BLaER1 treated with 17β-estradiol and CSF1 and Interleukin-3, amounts not matched to agents 10 nM and 100 nM (cell line): ENCODE measurements at regions not wholly inside any gene's neighbourhood (a gene's known extent, or its start where the extent isn't known, plus 50 kb on each side); places are given as distances from the start of the nearest gene placed in this dataset.

Experiments
- H3K27ac ChIP-seq, 11 experiments: shearing (Covaris generic); formaldehyde crosslinking; 2 replicates each; pipeline ENCODE4 v1.8.1; 2022
- H3K27me3 ChIP-seq, 11 experiments: shearing (Covaris generic); formaldehyde crosslinking; 2 replicates each; pipeline ENCODE4 v1.8.1; 2022
- H3K36me3 ChIP-seq, 11 experiments: shearing (Covaris generic); formaldehyde crosslinking; 2 replicates each; pipeline ENCODE4 v1.8.1; 2022
- H3K4me1 ChIP-seq, 10 experiments: shearing (Covaris generic); formaldehyde crosslinking; 2 replicates each; pipeline ENCODE4 v1.8.1; 2022
- H3K4me2 ChIP-seq, 11 experiments: shearing (Covaris generic); formaldehyde crosslinking; 2 replicates each; pipeline ENCODE4 v1.8.1; 2022
- H3K4me3 ChIP-seq, 10 experiments: shearing (Covaris generic); formaldehyde crosslinking; 2 replicates each; pipeline ENCODE4 v1.8.1; 2022
- H3K9ac ChIP-seq, 11 experiments: shearing (Covaris generic); formaldehyde crosslinking; 2 replicates each; pipeline ENCODE4 v1.8.1; 2022
- H3K9me3 ChIP-seq, 11 experiments: shearing (Covaris generic); formaldehyde crosslinking; replicated peaks in 1 of 11; 2 replicates each; pipeline ENCODE4 v1.8.1; 2022
- H4K20me1 ChIP-seq, 11 experiments: shearing (Covaris generic); formaldehyde crosslinking; 2 replicates each; pipeline ENCODE4 v1.8.1; 2022
- Cebpa-rat ChIP-seq, 11 experiments: shearing (Covaris generic); IDR thresholded peaks; 2 replicates each; pipeline ENCODE4 v1.8.1; 2022

GRCh38 chrX:45601052-45601451 lies 400.4 kb upstream of the DIPK2B start:
- no peak overlapping the region for H3K4me2 ChIP-seq
- no peak overlapping the region for H3K4me3 ChIP-seq
- H4K20me1 ChIP-seq, result no peaks in the 10 kb centered on the region
- no peaks in the 10 kb centered on the region for H3K27me3 ChIP-seq
- no peak overlapping the region for H3K9ac ChIP-seq
- H3K9me3 ChIP-seq, result peaks cover 10 to 14% (median 12%) of the 10 kb centered on the region in 11 experiments; a peak in 17 of 22 replicates
- H3K4me1 ChIP-seq, result no peaks in the 10 kb centered on the region
- no peak overlapping the region for H3K27ac ChIP-seq
- H3K36me3 ChIP-seq, result no peaks in the 10 kb centered on the region
- TF ChIP-seq Cebpa-rat (IDR thresholded peaks at IDR 0.05), result no peak

- Histone ChIP-seq H3K4me3 (no peak overlapping the region), H3K9ac (no peak overlapping the region), H3K36me3 (no peaks in the 10 kb centered on the region), H3K4me1 (no peaks in the 10 kb centered on the region), H3K9me3 (no peaks in the 10 kb centered on the region), H3K27me3 (no peaks in the 10 kb centered on the region), H3K4me2 (no peak overlapping the region), H4K20me1 (no peaks in the 10 kb centered on the region), H3K27ac (no peak overlapping the region)
- no peak for TF ChIP-seq Cebpa-rat (IDR thresholded peaks at IDR 0.05)
Measured at GRCh38 chrX:45598861-45599260, 398.2 kb upstream of the DIPK2B start.

GRCh38 chrX:45596188-45596808 lies 395.6 kb upstream of the DIPK2B start:
- H3K4me3 ChIP-seq, result no peak overlapping the region
- no peaks in the 10 kb centered on the region for H3K27me3 ChIP-seq

GRCh38 chrX:45592101-45592500 lies 391.4 kb upstream of the DIPK2B start:
- H3K4me3 ChIP-seq, result no peak overlapping the region

More at GRCh38 chrX:45596188-45596808, 395.6 kb upstream of the DIPK2B start:
- Histone ChIP-seq H3K27ac (no peak overlapping the region), H3K4me1 (no peaks in the 10 kb centered on the region), H3K9ac (no peak overlapping the region), H3K36me3 (no peaks in the 10 kb centered on the region), H4K20me1 (no peaks in the 10 kb centered on the region), H3K9me3 (no peaks in the 10 kb centered on the region), H3K4me2 (no peak overlapping the region)
- TF ChIP-seq Cebpa-rat (IDR thresholded peaks at IDR 0.05), result no peak

GRCh38 chrX:45591650-45592049 lies 391.0 kb upstream of the DIPK2B start:
- TF ChIP-seq Cebpa-rat (IDR thresholded peaks at IDR 0.05), result no peak
- Histone ChIP-seq H4K20me1 (no peaks in the 10 kb centered on the region), H3K27ac (no peak overlapping the region), H3K4me2 (no peak overlapping the region), H3K4me1 (no peaks in the 10 kb centered on the region), H3K27me3 (no peaks in the 10 kb centered on the region), H3K9ac (no peak overlapping the region), H3K9me3 (peaks cover 4 to 21% (median 12%) of the 10 kb centered on the region in 11 experiments; a peak in 12 of 22 replicates), H3K36me3 (no peaks in the 10 kb centered on the region), H3K4me3 (no peak overlapping the region)

More at GRCh38 chrX:45592101-45592500, 391.4 kb upstream of the DIPK2B start:
- Histone ChIP-seq H3K4me1 (no peaks in the 10 kb centered on the region), H3K4me2 (no peak overlapping the region), H3K9me3 (peaks cover 4 to 21% (median 12%) of the 10 kb centered on the region in 11 experiments; a peak in 12 of 22 replicates), H3K27ac (no peak overlapping the region), H3K27me3 (no peaks in the 10 kb centered on the region), H3K36me3 (no peaks in the 10 kb centered on the region), H4K20me1 (no peaks in the 10 kb centered on the region), H3K9ac (no peak overlapping the region)
- no peak for TF ChIP-seq Cebpa-rat (IDR thresholded peaks at IDR 0.05)

GRCh38 chrX:45584717-45585116 lies 384.0 kb upstream of the DIPK2B start:
- no peak overlapping the region for H3K27ac ChIP-seq
- H3K4me3 ChIP-seq, result no peak overlapping the region
- TF ChIP-seq Cebpa-rat (IDR thresholded peaks at IDR 0.05), result no peak
- H3K4me1 ChIP-seq, result no peaks in the 10 kb centered on the region
- no peak overlapping the region for H3K4me2 ChIP-seq
- H3K9ac ChIP-seq, result no peak overlapping the region
- no peaks in the 10 kb centered on the region for H3K27me3 ChIP-seq
- peaks cover 24 to 56% (median 31%) of the 10 kb centered on the region in 11 experiments for H3K9me3 ChIP-seq
- peaks cover 0 to 6% (median 0%) of the 10 kb centered on the region in 11 experiments; a peak in 2 of 22 replicates for H3K36me3 ChIP-seq
- H4K20me1 ChIP-seq, result no peaks in the 10 kb centered on the region

GRCh38 chrX:45577361-45577760 lies 376.7 kb upstream of the DIPK2B start:
- Histone ChIP-seq H3K4me3 (no peak overlapping the region), H3K9me3 (peaks cover 33 to 53% (median 48%) of the 10 kb centered on the region in 11 experiments), H3K4me1 (no peaks in the 10 kb centered on the region), H3K4me2 (no peak overlapping the region), H3K27me3 (no peaks in the 10 kb centered on the region), H3K27ac (no peak overlapping the region), H3K9ac (no peak overlapping the region), H4K20me1 (no peaks in the 10 kb centered on the region), H3K36me3 (peaks cover 0 to 6% (median 0%) of the 10 kb centered on the region in 11 experiments; a peak in 2 of 22 replicates)
- TF ChIP-seq Cebpa-rat (IDR thresholded peaks at IDR 0.05), result no peak

GRCh38 chrX:45571453-45571852 lies 370.8 kb upstream of the DIPK2B start:
- H3K27ac ChIP-seq, result no peak overlapping the region
- H3K4me1 ChIP-seq, result no peaks in the 10 kb centered on the region
- no peak overlapping the region for H3K9ac ChIP-seq
- TF ChIP-seq Cebpa-rat (IDR thresholded peaks at IDR 0.05), result no peak
- no peaks in the 10 kb centered on the region for H3K27me3 ChIP-seq
- H4K20me1 ChIP-seq, result no peaks in the 10 kb centered on the region
- H3K9me3 ChIP-seq, result peaks cover 0 to 4% (median 0%) of the 10 kb centered on the region in 11 experiments; a peak in 5 of 22 replicates
- H3K4me3 ChIP-seq, result no peak overlapping the region
- H3K36me3 ChIP-seq, result no peaks in the 10 kb centered on the region
- H3K4me2 ChIP-seq, result no peak overlapping the region

- no peak for TF ChIP-seq Cebpa-rat (IDR thresholded peaks at IDR 0.05)
- Histone ChIP-seq H3K9ac (no peak overlapping the region), H3K27me3 (no peaks in the 10 kb centered on the region), H3K4me2 (no peak overlapping the region), H3K4me1 (no peaks in the 10 kb centered on the region), H3K9me3 (peaks cover 0 to 7% (median 0%) of the 10 kb centered on the region in 11 experiments; a peak in 3 of 22 replicates), H3K4me3 (no peak overlapping the region), H4K20me1 (no peaks in the 10 kb centered on the region), H3K27ac (no peak overlapping the region), H3K36me3 (no peaks in the 10 kb centered on the region)
Measured at GRCh38 chrX:45566456-45566855, 365.8 kb upstream of the DIPK2B start.

GRCh38 chrX:45557387-45557786 lies 356.7 kb upstream of the DIPK2B start:
- Histone ChIP-seq H3K4me2 (no peak overlapping the region), H3K4me1 (no peaks in the 10 kb centered on the region), H3K27me3 (no peaks in the 10 kb centered on the region), H4K20me1 (no peaks in the 10 kb centered on the region), H3K36me3 (no peaks in the 10 kb centered on the region), H3K9ac (no peak overlapping the region), H3K4me3 (no peak overlapping the region), H3K9me3 (peaks cover 0 to 7% (median 0%) of the 10 kb centered on the region in 11 experiments; a peak in 1 of 22 replicates), H3K27ac (no peak overlapping the region)
- TF ChIP-seq Cebpa-rat (IDR thresholded peaks at IDR 0.05), result no peak
